Mesendoderm (in vitro differentiated cells): ENCODE measurements at regions not wholly inside any gene's neighbourhood (a gene's known extent, or its start where the extent isn't known, plus 50 kb on each side); places are given as distances from the start of the nearest gene placed in this dataset.

ENCODE experiments used
- DNase-seq: peaks from one replicate; pipeline ENCODE4 v3.0.0; 2013
- H2AK5ac ChIP-seq: 2 replicates; pipeline ENCODE4 v1.6.1; 2013; ENCODE audit warnings: low read length, inconsistent platforms
- H2BK120ac ChIP-seq: 2 replicates; pipeline ENCODE4 v1.6.1; 2013; ENCODE audit warnings: low read depth, mild to moderate bottlenecking, low read length, moderate library complexity, mixed read lengths
- H2BK15ac ChIP-seq: replicated peaks from 2 replicates; pipeline ENCODE4 v1.6.1; 2013; ENCODE audit warnings: low read depth, mild to moderate bottlenecking, moderate library complexity
- H2BK5ac ChIP-seq: 2 replicates; pipeline ENCODE4 v1.6.1; 2013; ENCODE audit warnings: low read length, inconsistent platforms
- H3K18ac ChIP-seq: 2 replicates; pipeline ENCODE4 v1.6.1; 2013; ENCODE audit warnings: mild to moderate bottlenecking, low read length, mixed read lengths
- H3K23ac ChIP-seq: one replicate; pipeline ENCODE4 v1.6.1; 2013; ENCODE audit warnings: low read length
- H3K27ac ChIP-seq: 2 replicates; pipeline ENCODE4 v1.5.1; 2013; ENCODE audit warnings: low read depth, mild to moderate bottlenecking, inconsistent platforms, low read length, moderate library complexity
- H3K27me3 ChIP-seq: 2 replicates; pipeline ENCODE4 v1.6.1; 2013; ENCODE audit warnings: low read length, control low read depth, mild to moderate bottlenecking, inconsistent platforms; ENCODE audit not compliant: insufficient read depth, poor library complexity
- H3K36me3 ChIP-seq: 2 replicates; pipeline ENCODE4 v1.6.1; 2013; ENCODE audit warnings: low read length, inconsistent platforms; ENCODE audit not compliant: control insufficient read depth, insufficient read depth
- H3K4ac ChIP-seq: one replicate; pipeline ENCODE4 v1.6.1; 2013; ENCODE audit warnings: low read depth, mild to moderate bottlenecking, low read length, moderate library complexity
- H3K4me1 ChIP-seq: 2 replicates; pipeline ENCODE4 v1.6.1; 2013; ENCODE audit warnings: low read depth, low read length, inconsistent platforms; ENCODE audit not compliant: control insufficient read depth
- H3K4me2 ChIP-seq: 2 replicates; pipeline ENCODE4 v1.6.1; 2013; ENCODE audit warnings: low read length
- H3K4me3 ChIP-seq: 2 replicates; pipeline ENCODE4 v1.5.1; 2013; ENCODE audit warnings: mild to moderate bottlenecking, low read length
- H3K56ac ChIP-seq: one replicate; pipeline ENCODE4 v1.6.1; 2013; ENCODE audit warnings: low read length
- H3K79me1 ChIP-seq: 2 replicates; pipeline ENCODE4 v1.6.1; 2013; ENCODE audit warnings: low read length, inconsistent platforms
- H3K79me2 ChIP-seq: 2 replicates; pipeline ENCODE4 v1.6.1; 2013; ENCODE audit warnings: mild to moderate bottlenecking, low read length; ENCODE audit not compliant: control insufficient read depth, insufficient read depth
- H3K9ac ChIP-seq: 2 replicates; pipeline ENCODE4 v1.6.1; 2013; ENCODE audit warnings: low read length, inconsistent platforms
- H4K5ac ChIP-seq: one replicate; pipeline ENCODE4 v1.6.1; 2013; ENCODE audit warnings: low read length
- H4K8ac ChIP-seq: one replicate; pipeline ENCODE4 v1.6.1; 2013; ENCODE audit warnings: low read depth, mild to moderate bottlenecking, control low read depth, low read length, moderate library complexity
- WGBS: extraction: QIAGEN DNeasy Blood & Tissue Kit; methylation state at CpG from one replicate; pipeline ENCODE4 v1.1.7; 2013; ENCODE audit warnings: low lambda C conversion rate, missing lambda C conversion rate; ENCODE audit not compliant: insufficient coverage; ENCODE audit errors: extremely low coverage; 5-methylcytosine and 5-hydroxymethylcytosine counted together

DNA sequence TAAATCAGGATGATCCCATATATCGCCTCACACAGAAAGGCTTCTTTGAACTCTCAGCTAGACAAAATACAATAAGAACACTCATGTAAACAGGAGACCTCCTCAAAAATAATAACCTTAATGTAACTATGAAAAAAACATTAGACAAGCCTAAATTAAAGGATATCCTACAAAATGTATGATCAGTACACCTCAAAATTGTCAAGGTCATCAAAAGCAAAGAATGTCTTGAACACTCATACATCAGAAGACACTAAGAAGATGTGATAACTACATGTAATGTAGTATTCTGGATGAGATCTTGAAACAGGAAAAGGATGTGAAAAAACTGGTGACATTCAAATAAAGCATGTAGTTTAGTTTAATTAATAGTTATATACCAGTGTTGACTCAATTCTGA, 616.8 kb upstream of the ZEB2 start:
- Histone ChIP-seq H3K27me3 (no peaks in the 10 kb centered on the region), H3K4me3 (no peak overlapping the region), H3K79me2 (no peaks in the 10 kb centered on the region), H3K4me2 (no peak overlapping the region), H4K5ac (no peak overlapping the region), H2BK15ac (no peak overlapping the region), H3K79me1 (no peaks in the 10 kb centered on the region), H3K36me3 (no peaks in the 10 kb centered on the region), H4K8ac (no peak overlapping the region), H2AK5ac (no peak overlapping the region), H3K56ac (no peak overlapping the region), H2BK5ac (no peak overlapping the region), H3K4me1 (no peaks in the 10 kb centered on the region), H3K23ac (no peak overlapping the region), H2BK120ac (no peak overlapping the region), H3K4ac (no peak overlapping the region), H3K9ac (no peak overlapping the region), H3K27ac (no peak overlapping the region), H3K18ac (no peak overlapping the region)
- WGBS = no CpG with 5 or more reads among the region's 1 CpG
- no peak for DNase-seq

DNA sequence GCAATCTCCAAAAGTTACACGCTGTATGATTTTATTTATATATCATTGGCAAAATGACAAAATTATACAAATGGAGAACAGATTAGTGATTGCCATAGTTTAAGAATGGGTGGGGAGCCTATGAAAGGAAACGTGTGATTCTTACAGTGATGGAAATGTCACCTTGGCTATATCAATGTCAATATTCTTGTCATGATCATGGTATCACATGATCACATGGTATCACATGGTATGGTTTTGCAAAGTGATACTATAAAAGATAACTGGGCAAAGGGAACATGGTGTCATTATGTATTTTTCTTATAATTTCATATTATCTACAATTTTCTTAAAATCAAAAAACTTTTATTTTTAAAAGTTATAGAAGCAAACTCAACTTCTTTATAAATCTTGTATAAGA, 606.2 kb upstream of the ZEB2 start:
- no peaks in the 10 kb centered on the region for H3K79me2 ChIP-seq
- no peak overlapping the region for H2BK5ac ChIP-seq
- H3K56ac ChIP-seq = no peak overlapping the region
- no peaks in the 10 kb centered on the region for H3K4me1 ChIP-seq
- no peak for DNase-seq
- no peak overlapping the region for H4K5ac ChIP-seq
- H3K9ac ChIP-seq = no peak overlapping the region
- no peak overlapping the region for H3K18ac ChIP-seq
- no peak overlapping the region for H3K4me3 ChIP-seq
- H3K4me2 ChIP-seq = no peak overlapping the region
- WGBS = no CpG with 5 or more reads among the region's 2 CpGs
- H2BK15ac ChIP-seq = no peak overlapping the region
- no peak overlapping the region for H3K27ac ChIP-seq
- H3K23ac ChIP-seq = no peak overlapping the region
- H3K27me3 ChIP-seq = no peaks in the 10 kb centered on the region
- H4K8ac ChIP-seq = no peak overlapping the region
- no peak overlapping the region for H2AK5ac ChIP-seq
- H3K36me3 ChIP-seq = no peaks in the 10 kb centered on the region
- no peak overlapping the region for H2BK120ac ChIP-seq
- no peaks in the 10 kb centered on the region for H3K79me1 ChIP-seq
- H3K4ac ChIP-seq = no peak overlapping the region

GRCh38 chr2:145124085-145124484, 604.2 kb upstream of the ZEB2 start:
- Histone ChIP-seq H3K27ac (no peak overlapping the region), H4K8ac (no peak overlapping the region), H3K18ac (no peak overlapping the region), H3K36me3 (no peaks in the 10 kb centered on the region), H3K79me2 (no peaks in the 10 kb centered on the region), H2BK15ac (no peak overlapping the region), H3K4me1 (no peaks in the 10 kb centered on the region), H3K4me2 (no peak overlapping the region), H4K5ac (no peak overlapping the region), H3K4me3 (no peak overlapping the region), H3K27me3 (no peaks in the 10 kb centered on the region), H2AK5ac (no peak overlapping the region), H3K56ac (no peak overlapping the region), H3K23ac (no peak overlapping the region), H3K9ac (no peak overlapping the region), H2BK5ac (no peak overlapping the region), H2BK120ac (no peak overlapping the region), H3K79me1 (no peaks in the 10 kb centered on the region), H3K4ac (no peak overlapping the region)
- no CpG with 5 or more reads among the region's 4 CpGs for WGBS
- DNase-seq = no peak

- no peak overlapping the region for H2BK15ac ChIP-seq
- H3K4ac ChIP-seq = no peak overlapping the region
These were observed 603.7 kb upstream of the ZEB2 start for GRCh38 chr2:145123606-145124005.

GRCh38 chr2:145119225-145119624, 599.3 kb upstream of the ZEB2 start:
- no peak overlapping the region for H3K27ac ChIP-seq
- H3K23ac ChIP-seq = no peak overlapping the region
- no peaks in the 10 kb centered on the region for H3K79me2 ChIP-seq
- no peak overlapping the region for H3K9ac ChIP-seq
- no peak overlapping the region for H3K4me2 ChIP-seq
- no peak overlapping the region for H3K18ac ChIP-seq
- H3K27me3 ChIP-seq = no peaks in the 10 kb centered on the region
- no peaks in the 10 kb centered on the region for H3K79me1 ChIP-seq
- no peak overlapping the region for H3K56ac ChIP-seq
- no peak overlapping the region for H4K5ac ChIP-seq
- no peak overlapping the region for H3K4me3 ChIP-seq
- no peak overlapping the region for H4K8ac ChIP-seq
- H2BK15ac ChIP-seq = no peak overlapping the region
- no peak overlapping the region for H2AK5ac ChIP-seq
- DNase-seq = no peak
- H2BK5ac ChIP-seq = no peak overlapping the region
- WGBS = no CpG with 5 or more reads among the region's 1 CpG
- H3K36me3 ChIP-seq = no peaks in the 10 kb centered on the region
- H3K4ac ChIP-seq = no peak overlapping the region
- no peak overlapping the region for H2BK120ac ChIP-seq
- H3K4me1 ChIP-seq = no peaks in the 10 kb centered on the region

More at GRCh38 chr2:145123606-145124005, 603.7 kb upstream of the ZEB2 start:
- no peaks in the 10 kb centered on the region for H3K27me3 ChIP-seq
- no peak overlapping the region for H3K56ac ChIP-seq
- no peaks in the 10 kb centered on the region for H3K36me3 ChIP-seq
- DNase-seq = no peak
- H3K79me2 ChIP-seq = no peaks in the 10 kb centered on the region
- no peak overlapping the region for H3K27ac ChIP-seq
- H3K23ac ChIP-seq = no peak overlapping the region
- no peaks in the 10 kb centered on the region for H3K79me1 ChIP-seq
- H3K9ac ChIP-seq = no peak overlapping the region
- no peak overlapping the region for H2BK120ac ChIP-seq
- no peaks in the 10 kb centered on the region for H3K4me1 ChIP-seq
- H4K8ac ChIP-seq = no peak overlapping the region
- no peak overlapping the region for H3K18ac ChIP-seq
- H2BK5ac ChIP-seq = no peak overlapping the region
- H2AK5ac ChIP-seq = no peak overlapping the region
- H3K4me3 ChIP-seq = no peak overlapping the region
- no peak overlapping the region for H3K4me2 ChIP-seq
- no peak overlapping the region for H4K5ac ChIP-seq
- WGBS = no CpG with 5 or more reads among the region's 2 CpGs

GRCh38 chr2:145116834-145117725, 597.2 kb upstream of the ZEB2 start:
- H3K56ac ChIP-seq = no peak overlapping the region
- no CpG with 5 or more reads among the region's 5 CpGs for WGBS
- H3K18ac ChIP-seq = no peak overlapping the region
- H2BK15ac ChIP-seq = no peak overlapping the region
- no peak overlapping the region for H3K4ac ChIP-seq
- H3K23ac ChIP-seq = no peak overlapping the region
- no peak overlapping the region for H2BK5ac ChIP-seq
- H4K8ac ChIP-seq = no peak overlapping the region
- H3K4me3 ChIP-seq = no peak overlapping the region
- H3K27me3 ChIP-seq = no peaks in the 10 kb centered on the region
- no peak overlapping the region for H3K9ac ChIP-seq
- no peaks in the 10 kb centered on the region for H3K79me2 ChIP-seq
- no peaks in the 10 kb centered on the region for H3K4me1 ChIP-seq
- H3K27ac ChIP-seq = no peak overlapping the region
- H3K36me3 ChIP-seq = no peaks in the 10 kb centered on the region
- H4K5ac ChIP-seq = no peak overlapping the region
- no peak overlapping the region for H3K4me2 ChIP-seq
- no peak for DNase-seq
- H2AK5ac ChIP-seq = no peak overlapping the region
- no peak overlapping the region for H2BK120ac ChIP-seq
- no peaks in the 10 kb centered on the region for H3K79me1 ChIP-seq
